Pulmonary artery endothelial cell (primary cell): ENCODE measurements at regions not wholly inside any gene's neighbourhood (a gene's known extent, or its start where the extent isn't known, plus 50 kb on each side); places are given as distances from the start of the nearest gene placed in this dataset.

Source experiments
- DNase-seq: peaks from one replicate; pipeline ENCODE4 v3.0.0-alpha.2; 2011; ENCODE audit warnings: low read depth, low spot score

GRCh38 chr15:58235961-58236360 lies 97.8 kb downstream of the AQP9 start:
- no peak for DNase-seq

DNA sequence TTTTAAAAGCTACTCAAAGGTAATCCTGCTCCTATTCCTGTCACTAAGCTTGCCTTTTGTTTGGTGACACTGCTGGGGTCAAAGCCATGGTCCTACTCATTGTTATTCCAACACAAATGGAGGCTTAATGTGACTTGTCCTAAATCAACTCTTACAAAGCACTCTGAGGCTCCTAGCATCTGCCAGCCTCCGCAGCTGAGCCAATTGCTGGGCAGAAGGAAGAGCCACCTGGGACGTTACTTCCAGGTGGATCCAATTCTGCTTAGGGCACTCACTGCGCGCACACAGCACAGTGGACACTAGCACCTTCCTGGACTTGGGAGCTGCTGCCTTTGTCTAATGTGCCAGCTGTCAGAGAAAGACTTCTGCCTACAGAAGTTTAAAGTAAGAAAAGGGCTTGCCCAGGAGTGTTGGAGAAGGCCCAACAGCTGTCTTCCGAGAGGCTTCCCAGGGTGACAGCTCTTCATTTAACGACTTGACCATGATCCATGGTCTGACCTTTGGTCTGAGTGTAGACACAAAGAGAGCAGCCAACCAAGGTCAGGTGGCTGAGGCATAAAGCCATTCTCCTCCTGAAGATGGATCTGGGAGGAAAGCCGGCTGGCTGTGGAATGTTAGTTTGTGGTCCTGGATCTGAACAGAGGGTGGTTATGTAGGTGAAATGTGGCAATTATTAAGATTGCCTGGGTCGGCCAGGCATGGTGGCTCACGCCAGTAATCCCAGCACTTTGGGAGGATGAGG lies 102.2 kb downstream of the AQP9 start:
- DNase-seq = no peak

GRCh38 chr15:58241872-58242271 lies 103.7 kb downstream of the AQP9 start:
- no peak for DNase-seq

GRCh38 chr15:58243070-58243469 lies 104.9 kb downstream of the AQP9 start:
- DNase-seq = no peak

- no peak for DNase-seq
Observed at GRCh38 chr15:58244536-58244935, 106.4 kb downstream of the AQP9 start.

DNA sequence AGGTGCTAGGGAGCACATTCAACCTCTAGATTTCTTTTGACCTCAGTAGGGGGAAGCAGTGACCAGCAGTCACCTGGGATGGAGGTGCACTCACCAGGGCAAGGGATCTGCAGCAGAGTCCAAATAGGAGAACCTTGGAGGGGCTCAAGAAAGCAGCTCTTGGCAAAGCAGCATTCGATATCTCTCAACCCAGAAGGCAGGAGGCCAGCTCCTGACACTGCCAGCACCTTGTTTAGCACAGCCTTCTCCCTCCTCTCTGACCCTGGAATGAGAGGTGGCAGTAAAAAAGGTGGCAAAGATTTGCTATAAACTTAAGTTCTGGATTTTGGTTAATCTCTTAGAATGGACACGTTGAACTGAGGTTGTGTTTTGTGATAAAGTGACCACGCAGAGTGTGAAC lies 107.9 kb downstream of the AQP9 start:
- no peak for DNase-seq

DNA sequence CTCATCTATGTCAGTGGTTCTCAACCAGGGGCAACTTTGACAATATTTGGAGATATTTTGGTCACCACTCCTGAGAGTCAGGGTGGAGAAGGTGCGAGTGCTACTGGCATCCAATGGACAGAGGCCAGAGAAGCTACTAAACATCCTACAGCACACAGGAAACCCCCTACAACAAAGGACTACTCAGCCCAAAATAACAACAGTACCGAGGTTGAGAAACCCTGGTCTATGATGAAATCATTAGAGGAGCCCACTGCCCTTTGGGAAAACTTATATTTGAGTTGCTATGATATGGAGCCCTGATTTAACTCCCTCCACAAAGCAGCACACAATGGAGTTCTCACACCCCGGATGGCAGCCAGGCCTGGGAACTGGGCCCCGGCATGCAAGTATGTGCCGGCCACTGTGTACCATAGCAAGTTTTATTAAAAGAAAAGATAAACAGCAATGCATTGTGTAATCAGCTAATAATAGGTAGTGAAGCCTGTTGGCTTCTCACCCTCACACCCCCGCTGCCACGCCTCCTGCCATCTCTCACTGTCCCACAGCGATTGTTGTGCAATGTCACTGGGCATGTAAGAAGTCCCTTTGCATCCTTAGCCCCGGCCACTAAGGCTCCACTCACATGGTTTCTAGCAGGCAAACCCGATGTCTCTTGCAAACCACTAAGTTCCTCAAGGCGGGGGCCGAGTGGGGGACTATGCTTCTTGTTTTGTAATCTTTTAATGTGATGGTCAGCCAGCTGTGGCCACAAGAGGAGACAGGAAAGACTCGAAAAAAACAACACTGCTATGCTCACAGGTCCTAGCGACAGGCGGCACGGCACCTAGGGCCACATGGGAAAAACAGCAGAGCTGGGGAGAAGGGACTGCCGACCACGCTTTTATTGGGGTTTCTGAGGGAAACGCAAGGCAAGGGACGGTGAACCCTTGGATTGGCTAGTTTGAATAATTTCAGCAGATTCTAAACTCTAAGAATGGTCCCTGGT lies 110.0 kb downstream of the AQP9 start:
- DNase-seq = no peak

DNA sequence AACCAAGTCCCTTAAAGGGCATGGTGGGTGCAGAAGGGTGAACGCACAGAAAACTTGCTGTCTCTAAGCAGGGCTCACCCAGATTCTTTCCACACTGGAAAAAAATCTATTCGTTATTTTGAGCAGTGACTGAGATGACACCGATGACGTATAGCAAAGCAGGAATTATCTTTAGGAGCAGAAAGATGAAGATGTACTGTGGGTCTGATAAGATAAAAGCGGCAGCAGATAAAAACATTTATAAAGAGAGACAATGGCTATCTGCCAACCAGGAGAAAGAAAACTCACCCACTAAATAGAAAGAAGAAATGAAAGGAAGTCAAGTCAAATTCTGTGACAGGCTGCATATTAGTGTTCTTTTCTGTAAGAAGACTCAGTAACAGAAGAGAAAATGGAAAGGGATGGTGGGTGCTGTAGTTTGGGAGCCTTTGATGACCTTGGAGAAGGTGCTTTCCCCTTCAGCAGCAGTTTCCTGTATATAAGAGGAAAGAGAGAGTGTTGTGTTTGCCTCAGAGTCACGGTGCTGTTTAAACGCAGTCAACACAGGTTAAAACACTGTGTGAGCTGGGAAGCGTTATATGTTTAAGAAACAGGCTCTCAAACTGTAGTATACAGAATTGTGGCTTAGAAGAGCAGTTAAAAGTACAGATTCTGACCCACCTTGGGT lies 111.6 kb downstream of the AQP9 start:
- DNase-seq = no peak

- DNase-seq = no peak
Observed at GRCh38 chr15:58252586-58253323, 114.6 kb downstream of the AQP9 start.

DNA sequence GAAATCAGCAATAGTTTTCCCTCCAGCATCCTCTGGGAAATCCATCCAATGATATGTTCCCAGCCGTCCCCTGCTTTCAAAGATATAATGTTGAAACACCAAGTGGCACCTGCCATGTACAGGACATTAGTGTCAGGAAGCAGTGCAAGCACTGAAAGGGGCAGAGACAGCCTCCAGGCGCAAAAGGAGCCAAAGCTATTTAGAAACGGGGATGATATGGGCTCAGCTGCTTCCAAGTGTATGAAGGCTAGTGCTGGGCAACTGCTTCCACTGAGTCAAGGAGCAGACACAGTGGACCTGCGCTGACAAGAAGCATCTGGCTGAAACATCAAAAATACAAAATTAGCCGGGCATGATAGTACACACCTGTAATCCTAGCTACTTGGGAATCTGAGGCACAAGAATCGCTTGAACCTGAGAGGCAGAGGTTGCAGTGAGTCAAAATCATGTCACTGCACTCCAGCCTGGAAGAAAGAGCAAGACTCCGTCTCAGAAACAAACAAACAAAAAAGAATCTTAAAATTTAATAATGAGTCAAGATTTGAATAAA lies 119.7 kb downstream of the AQP9 start:
- no peak for DNase-seq

DNA sequence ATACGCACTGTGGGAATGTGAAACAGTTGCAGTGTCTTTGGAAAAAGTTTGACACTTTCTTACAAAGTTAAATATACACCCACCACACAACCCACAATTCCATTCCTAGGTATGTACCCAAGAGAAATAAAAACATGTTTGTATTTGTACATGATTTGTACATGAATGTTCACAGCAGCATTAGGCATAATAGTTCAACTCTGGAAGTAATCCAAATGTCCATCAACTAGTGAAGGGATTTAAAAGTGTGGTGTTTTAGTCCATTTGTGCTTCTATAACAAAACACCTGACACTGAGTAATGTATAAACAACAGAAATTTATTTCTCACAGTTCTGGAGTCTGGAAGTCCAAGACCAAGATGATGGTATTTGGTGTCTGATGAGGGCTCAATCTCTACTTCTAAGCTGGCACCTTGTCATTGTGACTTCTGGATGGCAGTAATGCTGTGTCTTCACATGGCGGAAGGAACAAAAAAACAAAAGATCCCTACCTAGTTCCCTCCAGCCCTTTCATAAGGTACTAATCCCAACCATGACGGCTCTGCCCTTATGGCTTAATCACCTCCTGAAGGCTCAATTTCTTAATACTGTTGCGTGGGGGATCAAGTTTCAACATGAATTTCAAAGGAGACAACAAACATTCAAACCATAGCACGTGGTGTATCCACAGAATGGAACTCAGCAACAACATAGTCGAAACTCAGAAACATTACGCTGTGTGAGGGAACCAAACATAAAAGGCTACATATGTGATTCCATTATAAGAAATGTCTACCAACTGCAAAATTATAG lies 120.5 kb downstream of the AQP9 start:
- no peak for DNase-seq

- DNase-seq = no peak
Observed at GRCh38 chr15:58260205-58260724, 122.1 kb downstream of the AQP9 start.

DNA sequence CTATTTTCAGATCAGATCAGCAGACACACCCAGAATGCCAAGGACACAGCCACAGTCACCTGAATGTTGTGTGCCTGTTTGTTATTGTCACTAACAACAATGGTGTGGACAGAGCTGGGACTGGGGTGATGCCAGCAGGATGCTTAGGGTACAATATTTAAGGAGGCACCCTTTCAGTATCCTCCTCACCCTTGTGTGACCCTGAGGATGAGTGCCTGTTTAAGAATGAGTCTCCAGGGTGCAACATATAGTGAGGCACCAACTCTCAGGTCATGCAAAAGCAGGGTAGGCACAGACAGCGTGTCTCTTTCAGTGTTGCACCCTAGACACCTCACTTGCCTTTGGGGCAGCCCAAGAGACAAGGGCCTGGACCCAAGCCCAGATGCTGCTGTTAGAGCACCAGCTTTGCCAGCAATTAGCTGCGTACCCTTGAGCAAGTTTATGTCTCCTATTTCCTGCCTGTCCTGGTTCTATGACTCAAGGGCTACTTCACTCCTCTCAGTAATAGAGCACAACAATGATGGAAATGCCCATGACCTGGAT lies 122.6 kb downstream of the AQP9 start:
- DNase-seq = no peak

GRCh38 chr15:58261368-58261767 lies 123.2 kb downstream of the AQP9 start:
- DNase-seq = no peak

GRCh38 chr15:58264053-58264971 lies 126.1 kb downstream of the AQP9 start:
- DNase-seq = no peak

DNA sequence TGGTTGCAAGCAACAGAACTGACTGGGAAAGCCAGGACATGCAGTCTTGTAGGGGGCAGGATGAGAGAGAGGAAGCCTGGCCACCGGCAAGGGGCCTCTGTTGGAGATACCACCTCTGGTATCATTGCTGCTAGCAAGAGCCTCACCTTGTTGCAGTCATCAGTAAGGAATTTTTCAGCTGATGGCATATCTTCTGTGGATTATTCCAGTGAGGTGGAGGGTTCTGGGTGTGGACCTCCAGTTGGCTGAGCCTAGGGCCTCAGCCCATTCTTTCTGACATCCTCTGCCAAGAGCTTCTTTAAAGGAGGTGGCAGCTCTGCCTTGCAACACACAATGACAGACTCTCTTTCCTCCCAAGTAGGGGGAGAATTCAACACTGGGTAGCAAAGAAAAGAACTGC lies 128.9 kb downstream of the AQP9 start:
- no peak for DNase-seq

- no peak for DNase-seq
Observed at GRCh38 chr15:58268746-58269267, 130.6 kb downstream of the AQP9 start.
